Activated CD8-positive, alpha-beta T cell treated with anti-CD3 and anti-CD28 coated beads, Interleukin-2, amount 10 ng/mL, durations not matched to agents 7 days and 5 days (primary cell): ENCODE measurements at regions not wholly inside any gene's neighbourhood (a gene's known extent, or its start where the extent isn't known, plus 50 kb on each side); places are given as distances from the start of the nearest gene placed in this dataset.

Source experiments
- ATAC-seq: fragments of 150-1000 bp; cut with Tn5 transposase; one replicate; pipeline ENCODE4 v1.10.0; 2021; ENCODE audit warnings: moderate library complexity
- CTCF ChIA-PET: fragments of 350-600 bp; sonication (Branson Sonifier 250); formaldehyde crosslinking; loops from one replicate; lab custom pipeline; 2021; ENCODE audit warnings: antibody characterized with exemption; lab: Charles Lee
- POLR2A ChIA-PET: fragments of 350-600 bp; sonication (Branson Sonifier 250); formaldehyde crosslinking; loops from one replicate; lab custom pipeline; 2021; ENCODE audit warnings: antibody characterized with exemption; lab: Charles Lee
- DNase-seq: peaks from one replicate; pipeline ENCODE4 v3.0.0-alpha.2; 2020
- H3K27ac Mint-ChIP-seq: one replicate; pipeline ENCODE4 v1.8.0; 2021; ENCODE audit warnings: mild to moderate bottlenecking, mixed read lengths
- H3K27me3 Mint-ChIP-seq: one replicate; pipeline ENCODE4 v1.8.0; 2021; ENCODE audit warnings: low read depth, mixed read lengths
- H3K36me3 Mint-ChIP-seq: one replicate; pipeline ENCODE4 v1.8.0; 2021; ENCODE audit warnings: low read depth, mixed read lengths
- H3K4me1 Mint-ChIP-seq: one replicate; pipeline ENCODE4 v1.8.0; 2021; ENCODE audit warnings: low read depth, mixed read lengths
- H3K4me3 Mint-ChIP-seq: one replicate; pipeline ENCODE4 v1.8.0; 2021; ENCODE audit warnings: mild to moderate bottlenecking, mixed read lengths
- H3K9me3 Mint-ChIP-seq: one replicate; pipeline ENCODE4 v1.8.0; 2022; ENCODE audit warnings: mixed read lengths; ENCODE audit not compliant: insufficient read depth

- Mint-ChIP-seq H3K4me1 (no peaks in the 10 kb centered on the region), H3K4me3 (no peak overlapping the region), H3K9me3 (no peaks in the 10 kb centered on the region), H3K36me3 (no peaks in the 10 kb centered on the region), H3K27me3 (no peaks in the 10 kb centered on the region), H3K27ac (no peak overlapping the region)
- CTCF ChIA-PET, result interaction anchor here (0.5 to 1.8 kb wide), 35 partner anchors 8 to 538 kb away, joined by 3 to 36 read pairs (median 3); partner anchors contain the start of gene CLTA
- ATAC-seq, result peak; percentile 74
- POLR2A ChIA-PET, result no interaction called here
- DNase-seq, result peak; percentile 73
Observed at GRCh38 chr9:36728651-36729520, 156.2 kb downstream of the MELK start.

- Mint-ChIP-seq H3K27ac (no peak overlapping the region), H3K9me3 (no peaks in the 10 kb centered on the region), H3K27me3 (no peaks in the 10 kb centered on the region), H3K4me3 (no peak overlapping the region), H3K4me1 (no peaks in the 10 kb centered on the region), H3K36me3 (no peaks in the 10 kb centered on the region)
- ChIA-PET CTCF (interaction anchor here (1.6 to 2.6 kb wide), 4 partner anchors 9 to 323 kb away, joined by 4 to 14 read pairs (median 4); no protein-coding TSS in a partner anchor), POLR2A (no interaction called here)
- ATAC-seq (no peak), DNase-seq (no peak)
Observed at GRCh38 chr9:36729906-36730305, 157.2 kb downstream of the MELK start.

GRCh38 chr9:36730414-36730813 lies 157.7 kb downstream of the MELK start:
- H3K4me1 Mint-ChIP-seq, result no peaks in the 10 kb centered on the region
- CTCF ChIA-PET, result interaction anchor here (1.9 to 2.6 kb wide), 2 partner anchors 7 to 323 kb away, joined by 6 to 14 read pairs; no protein-coding TSS in a partner anchor

GRCh38 chr9:36731068-36731956 lies 158.6 kb downstream of the MELK start:
- H3K27me3 Mint-ChIP-seq, result no peaks in the 10 kb centered on the region
- no peak overlapping the region for H3K4me3 Mint-ChIP-seq
- POLR2A ChIA-PET, result interaction anchor here (0.6 kb wide), 1 partner anchor 48 kb away, joined by 3 read pairs; no protein-coding TSS in a partner anchor
- no peak for DNase-seq
- H3K27ac Mint-ChIP-seq, result no peak overlapping the region
- ATAC-seq, result no peak
- no peaks in the 10 kb centered on the region for H3K9me3 Mint-ChIP-seq
- no peaks in the 10 kb centered on the region for H3K4me1 Mint-ChIP-seq
- H3K36me3 Mint-ChIP-seq, result no peaks in the 10 kb centered on the region
- CTCF ChIA-PET, result interaction anchor here (1.2 to 2.6 kb wide), 3 partner anchors 8 to 403 kb away, joined by 3 to 14 read pairs (median 6); no protein-coding TSS in a partner anchor

More at GRCh38 chr9:36730414-36730813, 157.7 kb downstream of the MELK start:
- DNase-seq (no peak), ATAC-seq (no peak)
- H3K27me3 Mint-ChIP-seq, result no peaks in the 10 kb centered on the region
- no peak overlapping the region for H3K4me3 Mint-ChIP-seq
- H3K36me3 Mint-ChIP-seq, result no peaks in the 10 kb centered on the region
- no peaks in the 10 kb centered on the region for H3K9me3 Mint-ChIP-seq
- H3K27ac Mint-ChIP-seq, result no peak overlapping the region
- POLR2A ChIA-PET, result no interaction called here

GRCh38 chr9:36734737-36735136 lies 162.0 kb downstream of the MELK start:
- DNase-seq, result no peak
- Mint-ChIP-seq H3K36me3 (no peaks in the 10 kb centered on the region), H3K4me1 (no peaks in the 10 kb centered on the region), H3K9me3 (no peaks in the 10 kb centered on the region), H3K27ac (no peak overlapping the region), H3K27me3 (peaks cover 11% of the 10 kb centered on the region), H3K4me3 (no peak overlapping the region)
- ChIA-PET CTCF (no interaction called here), POLR2A (no interaction called here)
- no peak for ATAC-seq

GRCh38 chr9:36736648-36737047 lies 164.0 kb downstream of the MELK start:
- no peaks in the 10 kb centered on the region for H3K36me3 Mint-ChIP-seq
- H3K4me3 Mint-ChIP-seq, result no peak overlapping the region
- H3K4me1 Mint-ChIP-seq, result no peaks in the 10 kb centered on the region
- H3K27me3 Mint-ChIP-seq, result peaks cover 29% of the 10 kb centered on the region
- H3K27ac Mint-ChIP-seq, result no peak overlapping the region
- no peaks in the 10 kb centered on the region for H3K9me3 Mint-ChIP-seq
- ChIA-PET POLR2A (no interaction called here), CTCF (no interaction called here)
- ATAC-seq (no peak), DNase-seq (no peak)

GRCh38 chr9:36738318-36738976 lies 165.8 kb downstream of the MELK start:
- DNase-seq (no peak), ATAC-seq (no peak)
- ChIA-PET CTCF (interaction anchor here (0.9 kb wide), 1 partner anchor 9 kb away, joined by 4 read pairs; no protein-coding TSS in a partner anchor), POLR2A (no interaction called here)
- Mint-ChIP-seq H3K9me3 (no peaks in the 10 kb centered on the region), H3K27me3 (peaks cover 31% of the 10 kb centered on the region), H3K36me3 (no peaks in the 10 kb centered on the region), H3K4me1 (no peaks in the 10 kb centered on the region), H3K27ac (no peak overlapping the region), H3K4me3 (no peak overlapping the region)

- H3K9me3 Mint-ChIP-seq, result no peaks in the 10 kb centered on the region
- peak; percentile 42 for ATAC-seq
- CTCF ChIA-PET, result interaction anchor here (0.9 kb wide), 1 partner anchor 10 kb away, joined by 4 read pairs; no protein-coding TSS in a partner anchor
- H3K27ac Mint-ChIP-seq, result no peak overlapping the region
- H3K4me3 Mint-ChIP-seq, result no peak overlapping the region
- no peaks in the 10 kb centered on the region for H3K36me3 Mint-ChIP-seq
- POLR2A ChIA-PET, result interaction anchor here (0.8 kb wide), 1 partner anchor 828 kb away, joined by 3 read pairs; no protein-coding TSS in a partner anchor
- H3K4me1 Mint-ChIP-seq, result no peaks in the 10 kb centered on the region
- no peak for DNase-seq
- H3K27me3 Mint-ChIP-seq, result peaks cover 31% of the 10 kb centered on the region
Observed at GRCh38 chr9:36739373-36740116, 166.8 kb downstream of the MELK start.

- Mint-ChIP-seq H3K27ac (no peak overlapping the region), H3K4me1 (no peaks in the 10 kb centered on the region), H3K27me3 (peaks cover 31% of the 10 kb centered on the region), H3K36me3 (no peaks in the 10 kb centered on the region), H3K9me3 (no peaks in the 10 kb centered on the region), H3K4me3 (no peak overlapping the region)
- DNase-seq (no peak), ATAC-seq (no peak)
- CTCF ChIA-PET, result interaction anchor here (1.0 kb wide), 1 partner anchor 13 kb away, joined by 3 read pairs; no protein-coding TSS in a partner anchor
- POLR2A ChIA-PET, result interaction anchor here (1.3 kb wide), 1 partner anchor 24 kb away, joined by 3 read pairs; no protein-coding TSS in a partner anchor
Observed at GRCh38 chr9:36742264-36742663, 169.6 kb downstream of the MELK start.

GRCh38 chr9:36744678-36745077 lies 172.0 kb downstream of the MELK start:
- no peak for DNase-seq
- no peaks in the 10 kb centered on the region for H3K36me3 Mint-ChIP-seq
- peaks cover 26% of the 10 kb centered on the region for H3K27me3 Mint-ChIP-seq
- H3K4me3 Mint-ChIP-seq, result no peak overlapping the region
- CTCF ChIA-PET, result no interaction called here
- H3K9me3 Mint-ChIP-seq, result no peaks in the 10 kb centered on the region
- no peak overlapping the region for H3K27ac Mint-ChIP-seq
- ATAC-seq, result no peak
- no peaks in the 10 kb centered on the region for H3K4me1 Mint-ChIP-seq
- POLR2A ChIA-PET, result no interaction called here
